Activated CD4-positive, alpha-beta T cell treated with anti-CD3 and anti-CD28 coated beads, Interleukin-2, Interleukin-6, amounts not matched to agents 100 ng/mL and 50 ng/mL, durations not matched to agents 16 hours and 8 hours (primary cell): ENCODE measurements at regions not wholly inside any gene's neighbourhood (a gene's known extent, or its start where the extent isn't known, plus 50 kb on each side); places are given as distances from the start of the nearest gene placed in this dataset.
"Not testable (repeated sequence)": the region's sequence is repeated elsewhere in the genome, so short reads cannot be mapped to it uniquely, and the experiment has no call there.

Experiments used
- DNase-seq: peaks from one replicate; pipeline ENCODE4 v3.0.0-alpha.2; 2020

- DNase-seq, result no peak
Observed at GRCh38 chr2:105691947-105692390, 52.7 kb upstream of the NCK2 start.

- DNase-seq, result no peak
Observed at GRCh38 chr2:105690566-105690965, 54.1 kb upstream of the NCK2 start.

GRCh38 chr2:105689484-105689883 is 55.2 kb upstream of the NCK2 start:
- DNase-seq, result no peak

- no peak for DNase-seq
Observed at GRCh38 chr2:105688946-105689345, 55.8 kb upstream of the NCK2 start.

GRCh38 chr2:105686588-105686987 is 58.1 kb upstream of the NCK2 start:
- no peak for DNase-seq

- no peak for DNase-seq
Observed at GRCh38 chr2:105683011-105683492, 61.7 kb upstream of the NCK2 start.

GRCh38 chr2:105682401-105682800 is 62.3 kb upstream of the NCK2 start:
- no peak for DNase-seq

GRCh38 chr2:105681927-105682326 is 62.8 kb upstream of the NCK2 start:
- no peak for DNase-seq

GRCh38 chr2:105680357-105680756 is 64.4 kb upstream of the NCK2 start:
- DNase-seq, result no peak

- no peak for DNase-seq
Observed at GRCh38 chr2:105678346-105678745, 66.4 kb upstream of the NCK2 start.

- DNase-seq, result no peak
Observed at GRCh38 chr2:105677901-105678300, 66.8 kb upstream of the NCK2 start.

- no peak for DNase-seq
Observed at GRCh38 chr2:105675841-105676240, 68.9 kb upstream of the NCK2 start.

GRCh38 chr2:105674859-105675541 is 69.7 kb upstream of the NCK2 start:
- peak; percentile 46 for DNase-seq

GRCh38 chr2:105674401-105674800 is 70.3 kb upstream of the NCK2 start:
- DNase-seq, result no peak

- DNase-seq, result no peak
Observed at GRCh38 chr2:105671156-105671555, 73.6 kb upstream of the NCK2 start.

- DNase-seq, result no peak
Observed at GRCh38 chr2:105669384-105669891, 75.3 kb upstream of the NCK2 start.

GRCh38 chr2:105665480-105665879 is 79.2 kb upstream of the NCK2 start:
- no peak for DNase-seq

GRCh38 chr2:105660489-105660888 is 84.2 kb upstream of the NCK2 start:
- no peak for DNase-seq

- DNase-seq, result not testable (repeated sequence)
Observed at GRCh38 chr2:105655723-105656606, 88.7 kb upstream of the NCK2 start.

- DNase-seq, result no peak
Observed at GRCh38 chr2:105655244-105655643, 89.5 kb upstream of the NCK2 start.

GRCh38 chr2:105654474-105655004 is 90.2 kb upstream of the NCK2 start:
- no peak for DNase-seq

GRCh38 chr2:105653302-105653701 is 91.4 kb upstream of the NCK2 start:
- DNase-seq, result no peak

- DNase-seq, result no peak
Observed at GRCh38 chr2:105652014-105652796, 92.5 kb upstream of the NCK2 start.
